ENCODE measurements at regions not wholly inside any gene's neighbourhood (a gene's known extent, or its start where the extent isn't known, plus 50 kb on each side); places are given as distances from the start of the nearest gene placed in this dataset.

- no peak for DNase-seq (ENCODE audit: low spot score)
Observed at GRCh38 chr7:88515301-88515700, 208.6 kb upstream of the STEAP4 start.

GRCh38 chr7:88509341-88509740 is 202.6 kb upstream of the STEAP4 start:
- DNase-seq (ENCODE audit: low spot score) (no peak), ATAC-seq (no peak)

More at GRCh38 chr7:88515301-88515700, 208.6 kb upstream of the STEAP4 start:
- no peak for ATAC-seq

DNA sequence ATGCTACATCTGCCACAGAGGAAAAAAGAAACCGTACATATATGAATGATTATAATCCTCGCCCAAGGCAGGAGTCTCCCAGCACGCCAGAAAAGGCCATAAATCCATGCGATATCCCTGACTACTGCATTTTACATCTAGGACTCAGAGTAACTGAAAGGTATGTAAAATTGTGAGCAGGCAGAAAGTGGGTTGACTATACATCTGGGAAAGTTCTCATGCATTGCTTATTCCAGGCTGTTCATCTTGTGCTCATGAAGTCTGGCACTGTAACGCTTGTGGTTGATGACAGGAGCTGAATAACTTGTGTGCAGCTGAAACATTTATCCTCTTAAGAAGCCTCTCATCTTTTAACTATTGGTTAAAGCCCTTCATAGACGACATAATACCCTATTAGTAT is 193.4 kb upstream of the STEAP4 start:
- DNase-seq (ENCODE audit: low spot score) = no peak

DNA sequence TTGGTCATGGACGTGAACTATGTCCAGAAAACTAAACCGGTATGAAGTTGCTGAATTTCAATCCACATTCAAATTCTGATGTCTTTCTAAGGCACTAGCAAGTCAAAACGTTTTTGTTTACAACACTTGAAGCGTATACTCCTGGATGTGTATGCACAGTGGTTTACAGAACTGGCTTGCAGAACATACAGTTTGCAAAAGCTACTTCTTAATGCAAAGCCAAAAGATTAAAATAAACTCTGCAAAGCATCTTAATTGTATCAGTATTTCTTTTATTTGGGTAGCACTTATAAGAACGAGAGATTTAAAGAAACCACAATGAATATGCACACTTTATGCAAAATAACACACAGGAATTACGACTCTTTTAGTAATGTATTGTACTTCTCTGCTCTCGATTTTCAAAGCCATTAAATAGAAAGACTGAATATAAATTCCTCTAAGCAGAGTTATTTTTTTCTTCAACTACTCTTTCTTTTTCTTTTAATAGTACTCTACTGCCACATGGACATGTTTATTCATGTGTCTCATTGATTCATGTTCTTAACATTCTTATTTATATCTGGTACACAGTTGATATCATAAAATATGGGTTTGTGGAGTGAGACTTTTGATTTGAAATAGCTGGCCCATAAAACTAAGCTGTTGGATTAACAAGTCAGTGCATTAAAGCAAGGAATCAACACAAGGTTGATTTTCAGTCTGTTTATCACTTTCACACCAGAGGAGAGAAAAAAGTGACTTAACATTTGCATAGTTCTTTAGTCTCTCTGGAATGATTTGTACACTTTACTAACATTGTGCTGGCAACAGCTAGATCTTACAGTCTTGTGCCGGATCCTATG is 189.4 kb upstream of the STEAP4 start:
- DNase-seq (ENCODE audit: low spot score) = no peak
- no peak for ATAC-seq

More for the DNA sequence above, 193.4 kb upstream of the STEAP4 start:
- no peak for ATAC-seq

DNA sequence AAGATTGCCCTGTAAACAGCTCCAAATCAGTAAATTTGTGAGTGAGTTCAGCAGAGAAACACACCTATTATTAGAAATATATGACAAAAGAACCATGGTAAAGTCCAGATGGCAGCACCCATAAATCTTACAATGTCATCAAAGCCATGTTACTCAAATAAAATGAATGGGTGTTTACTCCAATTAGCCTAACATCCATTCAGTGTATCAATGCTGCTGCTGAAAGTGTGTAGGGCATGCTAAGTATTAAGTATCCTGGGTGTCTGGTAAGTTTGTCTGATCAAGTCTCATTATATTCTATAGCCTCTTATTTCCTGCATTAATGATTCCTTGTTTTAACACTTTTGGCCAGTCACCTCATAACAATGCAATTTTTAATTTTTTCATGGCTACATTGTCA is 185.5 kb upstream of the STEAP4 start:
- DNase-seq (ENCODE audit: low spot score) = no peak
- no peak for ATAC-seq

- DNase-seq (ENCODE audit: low spot score) (no peak), ATAC-seq (no peak)
Observed at GRCh38 chr7:88490874-88491273, 184.2 kb upstream of the STEAP4 start.

GRCh38 chr7:88490161-88490560 is 183.5 kb upstream of the STEAP4 start:
- no peak for ATAC-seq
- no peak for DNase-seq (ENCODE audit: low spot score)

DNA sequence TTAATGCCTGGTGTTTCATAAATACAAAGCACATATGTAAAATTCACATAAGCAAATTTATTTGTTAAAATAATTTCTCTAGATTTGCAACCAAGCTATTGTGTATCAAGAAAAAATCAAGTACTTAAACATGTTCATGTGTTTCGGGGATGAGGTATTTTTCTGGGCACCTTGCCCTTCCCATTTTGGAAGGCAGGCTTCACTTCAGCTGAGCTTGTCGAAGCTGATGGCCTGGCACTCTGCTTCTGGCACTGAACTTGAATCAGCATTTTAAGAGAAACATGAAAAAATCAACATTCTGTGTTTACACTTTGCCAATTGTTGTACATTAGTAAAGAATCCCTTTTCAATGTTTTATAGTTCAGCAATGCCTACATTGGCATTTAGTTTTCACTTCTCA is 179.1 kb upstream of the STEAP4 start:
- DNase-seq (ENCODE audit: low spot score) (no peak), ATAC-seq (no peak)

- no peak for DNase-seq (ENCODE audit: low spot score)
- ATAC-seq = no peak
Observed at GRCh38 chr7:88484551-88484950, 177.9 kb upstream of the STEAP4 start.

DNA sequence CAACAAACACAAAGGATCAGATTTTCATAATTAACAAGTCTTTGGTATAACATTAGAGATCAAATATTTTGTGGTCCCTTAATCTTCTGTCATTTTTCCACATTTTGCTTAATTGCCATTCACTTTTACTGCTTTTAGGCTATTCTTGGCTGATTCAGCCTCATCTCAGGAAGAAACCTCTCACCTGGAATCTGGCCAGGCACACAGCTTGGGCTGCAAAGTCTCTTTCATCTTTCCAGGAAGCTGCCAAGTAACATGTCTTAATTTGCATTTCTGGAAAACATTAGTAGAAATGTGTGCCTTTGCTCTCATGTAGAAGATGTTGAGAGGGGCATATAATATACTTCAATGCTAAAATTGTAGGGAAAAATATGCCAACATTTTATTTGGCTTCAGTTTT is 174.2 kb upstream of the STEAP4 start:
- no peak for DNase-seq (ENCODE audit: low spot score)
- ATAC-seq = no peak

GRCh38 chr7:88480271-88480670 is 173.6 kb upstream of the STEAP4 start:
- DNase-seq (ENCODE audit: low spot score) (no peak), ATAC-seq (no peak)

DNA sequence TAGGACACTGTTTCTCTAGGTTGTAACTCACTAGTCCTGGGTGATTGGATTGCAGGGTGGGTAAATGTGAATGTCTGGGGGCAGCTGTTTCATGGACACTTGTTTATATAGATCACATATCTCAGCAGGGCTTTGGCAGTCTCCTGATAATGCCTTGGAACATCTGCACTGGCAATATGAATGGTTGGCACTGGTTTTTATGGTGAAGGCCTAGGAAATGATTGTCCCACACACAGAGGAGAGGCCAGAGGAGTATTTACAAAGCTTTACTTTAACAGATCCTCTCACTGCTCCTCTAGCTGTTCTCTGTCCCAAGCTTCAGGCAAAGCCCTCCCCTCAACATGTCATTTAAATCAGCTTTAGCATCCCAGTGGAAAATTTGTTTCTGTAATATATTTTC is 171.3 kb upstream of the STEAP4 start:
- ATAC-seq (no peak), DNase-seq (ENCODE audit: low spot score) (no peak)

DNA sequence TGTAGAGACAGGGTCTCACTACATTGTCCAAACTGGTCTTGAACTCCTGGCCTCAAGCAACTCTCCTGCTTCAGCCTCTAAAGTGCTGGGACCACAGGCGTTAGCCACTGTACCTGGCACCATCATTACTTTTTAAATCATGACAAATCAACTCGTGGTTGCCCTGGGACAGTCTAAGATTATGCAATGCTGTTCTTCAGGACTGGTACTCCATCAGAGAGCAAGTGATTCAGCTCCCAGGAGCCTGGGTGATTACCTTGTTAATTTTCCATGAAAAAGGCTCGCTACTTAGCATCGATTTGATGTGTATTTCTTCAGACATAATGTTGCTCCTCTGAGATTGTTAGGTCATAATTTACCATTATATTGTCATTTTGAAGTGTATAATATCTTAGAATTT is 158.9 kb upstream of the STEAP4 start:
- no peak for ATAC-seq

DNA sequence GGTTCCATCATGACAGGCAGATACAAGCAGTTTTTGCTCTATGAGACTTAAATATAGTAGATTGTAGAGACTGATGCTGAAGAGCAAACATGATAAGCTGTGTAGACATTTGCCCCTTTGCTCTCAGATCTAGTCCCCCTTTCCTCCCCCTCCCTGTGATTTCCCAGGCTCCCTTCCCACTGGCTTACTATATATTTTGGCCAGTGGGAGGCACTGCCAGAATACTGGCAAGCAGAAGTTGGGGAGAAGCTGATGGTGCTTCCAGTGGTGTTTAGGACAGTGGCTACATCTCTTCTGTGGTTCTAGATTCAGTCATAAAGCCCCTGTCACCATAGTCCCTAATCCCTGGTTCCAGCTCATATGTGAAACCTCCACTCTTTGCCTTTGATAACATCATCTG is 156.1 kb upstream of the STEAP4 start:
- DNase-seq (ENCODE audit: low spot score) = no peak

More for the DNA sequence above, 158.9 kb upstream of the STEAP4 start:
- DNase-seq (ENCODE audit: low spot score) = no peak

DNA sequence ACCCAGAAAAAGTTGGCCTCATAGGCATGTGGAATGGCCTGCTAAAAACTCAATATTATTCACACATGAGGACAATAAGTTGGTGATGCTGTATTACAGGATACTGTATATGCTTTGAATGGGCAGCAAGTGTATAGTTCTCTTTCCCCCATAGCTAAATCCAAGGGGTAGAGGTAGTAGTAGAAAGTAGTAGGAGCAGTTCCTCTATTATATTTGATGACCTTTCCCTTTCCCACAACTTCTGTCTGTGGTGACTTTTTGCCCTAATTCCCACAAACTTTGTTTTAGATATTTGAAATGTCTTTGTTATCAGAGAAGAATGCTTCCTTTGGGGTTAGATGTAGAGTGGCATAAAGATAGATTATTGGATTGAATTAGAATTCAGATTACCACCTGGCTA is 154.0 kb upstream of the STEAP4 start:
- ATAC-seq = no peak

More for the DNA sequence above, 156.1 kb upstream of the STEAP4 start:
- ATAC-seq = no peak

DNA sequence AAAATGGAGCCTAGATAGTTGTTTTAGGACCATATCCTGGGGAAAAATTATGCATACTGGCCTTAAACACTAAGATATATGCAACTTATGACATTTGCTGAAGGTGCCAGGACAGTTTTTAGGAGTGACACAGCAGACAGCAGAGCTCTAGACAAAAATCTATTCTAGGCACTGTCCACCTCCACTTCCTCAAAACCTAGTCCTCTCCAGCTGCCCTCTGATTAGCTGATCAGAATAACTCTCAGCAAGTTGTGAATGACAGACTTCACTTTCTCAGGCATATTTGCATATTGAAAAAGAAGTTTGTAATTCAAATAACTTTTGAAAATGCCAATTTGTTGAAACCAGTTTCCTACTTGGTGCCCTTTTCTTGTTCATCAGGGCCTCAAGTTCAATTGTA is 152.3 kb upstream of the STEAP4 start:
- DNase-seq (ENCODE audit: low spot score) (no peak), ATAC-seq (no peak)

More for the DNA sequence above, 154.0 kb upstream of the STEAP4 start:
- no peak for DNase-seq (ENCODE audit: low spot score)

GRCh38 chr7:88458279-88458678 is 151.6 kb upstream of the STEAP4 start:
- ATAC-seq (no peak), DNase-seq (ENCODE audit: low spot score) (no peak)

- no peak for ATAC-seq
- no peak for DNase-seq (ENCODE audit: low spot score)
Observed at GRCh38 chr7:88457320-88457719, 150.6 kb upstream of the STEAP4 start.

GRCh38 chr7:88456490-88456889 is 149.8 kb upstream of the STEAP4 start:
- DNase-seq (ENCODE audit: low spot score) = no peak

DNA sequence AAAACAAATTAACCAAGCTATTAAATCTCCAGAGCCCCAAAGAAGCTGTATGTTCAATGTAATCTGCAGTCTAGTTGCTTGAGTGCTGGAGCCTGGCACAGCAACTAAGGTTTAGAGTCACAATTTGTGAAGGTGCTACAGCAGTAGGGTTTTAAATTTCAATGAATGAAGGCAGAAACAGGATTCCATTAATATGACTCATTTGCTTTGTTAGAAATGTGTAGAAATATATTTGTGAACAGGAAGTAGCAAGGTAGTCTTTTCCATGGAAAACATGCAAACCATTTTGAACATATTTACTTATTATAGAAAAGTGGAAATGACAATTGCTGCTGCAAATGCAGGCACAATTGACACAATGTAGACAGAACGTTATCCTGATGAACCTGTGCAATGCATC is 149.0 kb upstream of the STEAP4 start:
- no peak for DNase-seq (ENCODE audit: low spot score)
- no peak for ATAC-seq

More at GRCh38 chr7:88456490-88456889, 149.8 kb upstream of the STEAP4 start:
- no peak for ATAC-seq

DNA sequence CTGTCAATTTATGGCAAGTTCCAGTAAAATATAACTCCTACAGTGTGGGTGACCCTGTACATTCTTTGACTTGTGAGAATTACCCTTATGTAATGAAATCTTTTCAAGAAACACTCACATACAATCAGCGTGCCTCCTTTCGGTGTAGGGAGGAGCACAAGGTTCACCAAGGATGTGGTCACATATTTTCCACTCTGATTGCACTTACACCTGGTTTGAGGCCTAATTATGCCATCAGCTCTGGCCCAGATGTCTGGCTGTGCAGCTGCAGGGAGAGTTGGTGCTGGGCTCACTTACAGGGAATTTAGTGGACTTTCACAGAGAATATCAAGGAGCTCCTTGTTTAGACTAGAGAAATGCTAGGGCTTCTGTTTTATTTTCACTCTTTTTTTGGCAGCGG is 146.0 kb upstream of the STEAP4 start:
- ATAC-seq (no peak), DNase-seq (ENCODE audit: low spot score) (no peak)

DNA sequence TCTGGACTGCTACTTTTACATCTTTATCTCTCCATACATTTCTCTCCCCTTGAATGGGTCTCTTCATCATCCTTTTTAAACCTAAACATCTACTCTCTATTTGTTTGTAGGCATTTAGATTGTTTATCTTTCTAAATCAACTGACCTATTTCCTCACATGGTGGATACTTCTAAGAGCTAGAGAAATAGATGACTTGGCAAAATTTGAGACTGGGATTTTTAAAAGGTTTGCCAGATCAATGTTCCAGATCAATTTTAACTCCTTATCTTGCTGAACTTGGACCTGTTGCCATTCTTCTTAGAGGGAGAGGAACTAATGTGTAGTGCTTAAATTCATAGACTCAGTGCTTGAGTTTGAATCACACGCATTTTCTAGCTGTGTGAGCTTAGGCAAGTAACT is 144.2 kb upstream of the STEAP4 start:
- ATAC-seq = no peak
- no peak for DNase-seq (ENCODE audit: low spot score)

DNA sequence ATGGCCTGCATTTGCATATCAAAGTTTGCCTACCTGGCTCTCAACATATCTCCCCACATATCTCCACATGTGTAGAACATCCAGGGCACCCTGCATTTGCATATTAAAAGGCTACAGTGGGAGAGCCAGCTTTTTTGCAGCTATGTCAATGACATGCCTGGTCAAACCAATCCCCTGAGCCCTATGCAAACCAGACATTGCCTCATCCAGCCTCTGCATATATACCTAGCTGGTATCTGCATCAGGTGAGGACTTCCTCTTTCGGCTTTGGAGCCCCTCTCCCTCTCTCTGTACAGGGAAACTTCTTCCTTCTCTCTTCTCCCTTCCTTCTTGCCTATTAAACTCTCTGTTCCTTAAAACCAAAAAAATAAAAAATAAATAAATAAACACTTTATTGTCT is 142.7 kb upstream of the STEAP4 start:
- ATAC-seq (no peak), DNase-seq (ENCODE audit: low spot score) (no peak)
